Adrenal gland (tissue), 9 donors: ENCODE measurements at regions not wholly inside any gene's neighbourhood (a gene's known extent, or its start where the extent isn't known, plus 50 kb on each side); places are given as distances from the start of the nearest gene placed in this dataset.

Experiments used
- DNase-seq, 7 donors: peaks; one replicate each; pipeline ENCODE4 v3.0.0-alpha.2; 2019 to 2020
- H3K27ac ChIP-seq, 5 donors: fragments of 200-600 bp; sonication (generic) in 4 of 5; 1 replicate in 3 of 5; 2 replicates in 2 of 5; pipeline versions ENCODE4 v1.5.1 to v1.8.0; 2016 to 2020; ENCODE audit warnings: mild to moderate bottlenecking in 1 of 5
- H3K27me3 ChIP-seq: fragments of 200-600 bp; 2 replicates; pipeline ENCODE4 v1.8.0; 2021
- H3K36me3 ChIP-seq, 2 donors: fragments of 200-600 bp; replicated peaks in 1 of 2; 1 replicate in 1 of 2; 2 replicates in 1 of 2; pipeline versions ENCODE4 v1.5.1 to v1.8.0; 2018 to 2022
- H3K4me1 ChIP-seq, 2 donors: fragments of 200-600 bp; replicated peaks in 1 of 2; 1 replicate in 1 of 2; 2 replicates in 1 of 2; pipeline versions ENCODE4 v1.5.1 to v1.8.0; 2018 to 2021
- H3K4me3 ChIP-seq, 4 donors: fragments of 200-600 bp; sonication (generic) in 3 of 4; one replicate each; pipeline ENCODE4 v1.5.1; 2016 to 2018
- H3K9me3 ChIP-seq, 3 donors: fragments of 200-600 bp; sonication (generic) in 1 of 3; replicated peaks in 1 of 3; 1 replicate in 2 of 3; 2 replicates in 1 of 3; pipeline versions ENCODE4 v1.5.1 to v1.8.0; 2016 to 2021
- CTCF ChIP-seq, 6 experiments: fragments of 450-650 bp in 4 of 6; fragments of 200-600 bp in 2 of 6; sonication (generic) in 1 of 6; IDR thresholded peaks; 1 replicate in 5 of 6; 2 replicates in 1 of 6; pipeline versions ENCODE4 v1.5.1 to v1.8.0; 2016 to 2021; ENCODE audit warnings: antibody characterized with exemption in 6 of 6, mild to moderate bottlenecking in 2 of 6, moderate library complexity in 1 of 6
- POLR2A ChIP-seq, 2 donors: fragments of 450-650 bp; IDR thresholded peaks; one replicate each; pipeline ENCODE4 v1.6.1; 2017; ENCODE audit warnings: antibody characterized with exemption in 2 of 2, mild to moderate bottlenecking in 2 of 2, moderate library complexity in 1 of 2
- WGBS, 4 donors: extraction: QIAGEN DNeasy Blood & Tissue Kit in 2 of 4; methylation state at CpG; one replicate each; pipeline versions ENCODE4 v1.1.5 to v1.1.7; 2013 to 2017; 5-methylcytosine and 5-hydroxymethylcytosine counted together
- intact Hi-C, 2 donors: fragments of 100-400 bp; cut with DNase I; formaldehyde crosslinking; loops; one replicate each; pipeline versions ENCODE4 v1.14.1 to v1.15.0; 2022 to 2023
- donor health status: healthy with polysubstance abuse.
- donor health status: Bipolar disorder and iron deficiency.
- donor health status: DM: yes; HTN: yes; CAD: no.
- donor health status: DM: no; HTN: no; CAD: no.
- donor health status: DM: no; HTN: no; CAD: no.

DNA sequence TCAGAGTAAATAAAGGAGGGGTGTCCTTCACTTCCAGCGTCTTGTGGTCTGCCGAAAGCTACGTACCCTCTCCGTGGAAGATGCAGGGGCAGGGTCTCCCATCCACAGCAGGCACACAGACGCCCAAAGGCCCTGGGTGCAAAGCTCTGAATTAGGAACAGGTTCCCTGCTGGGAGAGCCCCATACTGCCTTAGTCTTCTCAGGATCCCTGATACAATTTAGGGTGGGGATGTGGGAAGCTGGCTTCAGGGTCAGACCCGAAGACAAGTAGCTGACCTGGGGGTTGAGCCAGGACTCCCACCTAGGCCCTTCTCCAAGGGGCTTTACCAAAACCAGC lies 74.1 kb downstream of the TTLL2 start:
- no peaks in the 10 kb centered on the region for H3K4me1 ChIP-seq
- H3K4me3 ChIP-seq: no peak overlapping the region
- no peaks in the 10 kb centered on the region for H3K9me3 ChIP-seq
- H3K27ac ChIP-seq: no peak overlapping the region
- no peaks in the 10 kb centered on the region for H3K27me3 ChIP-seq
- intact Hi-C loops: no loop called here
- no peak for DNase-seq
- no peaks in the 10 kb centered on the region for H3K36me3 ChIP-seq
- TF ChIP-seq CTCF (IDR thresholded peaks at IDR 0.05) (no peak), POLR2A (IDR thresholded peaks at IDR 0.05) (no peak)
- WGBS, 4 donors: 78 to 89% (median 84%) methylated on average over 6 of the region's 6 CpGs

- H3K27me3 ChIP-seq: no peaks in the 10 kb centered on the region
- H3K36me3 ChIP-seq: no peaks in the 10 kb centered on the region
- H3K4me1 ChIP-seq: no peaks in the 10 kb centered on the region
- no peaks in the 10 kb centered on the region for H3K9me3 ChIP-seq
- 80 to 91% (median 85%) methylated on average over 17 of the region's 17 CpGs for WGBS, 4 donors
- H3K27ac ChIP-seq: no peak overlapping the region
- no peak overlapping the region for H3K4me3 ChIP-seq
- intact Hi-C loops: no loop called here
- no peak for DNase-seq
- TF ChIP-seq POLR2A (IDR thresholded peaks at IDR 0.05) (no peak), CTCF (IDR thresholded peaks at IDR 0.05) (no peak)
These were observed 74.7 kb downstream of the TTLL2 start for GRCh38 chr6:167399599-167399998.

- H3K9me3 ChIP-seq: no peaks in the 10 kb centered on the region
- H3K27me3 ChIP-seq: no peaks in the 10 kb centered on the region
- WGBS, 4 donors: 78 to 84% (median 82%) methylated on average over 18 of the region's 18 CpGs
- H3K27ac ChIP-seq: no peak overlapping the region
- TF ChIP-seq POLR2A (IDR thresholded peaks at IDR 0.05) (no peak), CTCF (IDR thresholded peaks at IDR 0.05) (no peak)
- H3K4me1 ChIP-seq: no peaks in the 10 kb centered on the region
- H3K36me3 ChIP-seq: no peaks in the 10 kb centered on the region
- no peak overlapping the region for H3K4me3 ChIP-seq
- intact Hi-C loops: no loop called here
- no peak for DNase-seq
These were observed 75.7 kb downstream of the TTLL2 start for GRCh38 chr6:167400482-167401138.

GRCh38 chr6:167401525-167402194 lies 76.8 kb downstream of the TTLL2 start:
- Histone ChIP-seq H3K36me3 (no peaks in the 10 kb centered on the region), H3K4me3 (no peak overlapping the region), H3K27me3 (no peaks in the 10 kb centered on the region), H3K27ac (no peak overlapping the region), H3K4me1 (no peaks in the 10 kb centered on the region), H3K9me3 (no peaks in the 10 kb centered on the region)
- intact Hi-C loops: no loop called here
- WGBS, 4 donors: 59 to 76% (median 60%) methylated on average over 8 to 20 of the region's 20 CpGs
- no peak for DNase-seq
- TF ChIP-seq CTCF (IDR thresholded peaks at IDR 0.05) (no peak), POLR2A (IDR thresholded peaks at IDR 0.05) (no peak)
